Mesenchymal stem cell (in vitro differentiated cells and primary cell): ENCODE measurements at regions not wholly inside any gene's neighbourhood (a gene's known extent, or its start where the extent isn't known, plus 50 kb on each side); places are given as distances from the start of the nearest gene placed in this dataset.

ENCODE experiments used
- DNase-seq: peaks from one replicate; pipeline ENCODE4 v3.0.0-alpha.2; 2013
- H2AFZ ChIP-seq: one replicate; pipeline ENCODE4 v1.6.1; 2013; ENCODE audit warnings: low read depth, mild to moderate bottlenecking, control low read depth, inconsistent platforms, low read length, moderate library complexity
- H2AK5ac ChIP-seq: 2 replicates; pipeline ENCODE4 v1.6.1; 2013; ENCODE audit warnings: low read length, moderate library complexity, mild to moderate bottlenecking, inconsistent platforms; ENCODE audit not compliant: severe bottlenecking
- H2BK120ac ChIP-seq: one replicate; pipeline ENCODE4 v1.6.1; 2013; ENCODE audit warnings: low read depth, mild to moderate bottlenecking, inconsistent platforms, low read length, moderate library complexity
- H2BK12ac ChIP-seq, 2 experiments: one replicate each; pipeline ENCODE4 v1.6.1; 2013; ENCODE audit warnings: inconsistent platforms in 2 of 2, low read length in 2 of 2, mild to moderate bottlenecking in 2 of 2, moderate library complexity in 2 of 2, control low read depth in 1 of 2
- H2BK15ac ChIP-seq: one replicate; pipeline ENCODE4 v1.6.1; 2013; ENCODE audit warnings: mild to moderate bottlenecking, low read depth, inconsistent platforms; ENCODE audit not compliant: poor library complexity, severe bottlenecking
- H2BK5ac ChIP-seq: 2 replicates; pipeline ENCODE4 v1.6.1; 2013; ENCODE audit warnings: low read depth, mild to moderate bottlenecking, low read length, control low read depth, inconsistent platforms; ENCODE audit not compliant: poor library complexity, severe bottlenecking
- H3K14ac ChIP-seq, 2 experiments: one replicate each; pipeline ENCODE4 v1.6.1; 2013; ENCODE audit warnings: inconsistent platforms in 2 of 2, low read length in 2 of 2, control low read depth in 1 of 2, mild to moderate bottlenecking in 1 of 2, moderate library complexity in 1 of 2
- H3K18ac ChIP-seq, 2 experiments: one replicate each; pipeline ENCODE4 v1.6.1; 2013; ENCODE audit warnings: inconsistent platforms in 2 of 2, low read length in 2 of 2, control low read depth in 1 of 2, low read depth in 1 of 2, mild to moderate bottlenecking in 1 of 2
- H3K23ac ChIP-seq, 2 experiments: one replicate each; pipeline ENCODE4 v1.6.1; 2013; ENCODE audit warnings: inconsistent platforms in 2 of 2, low read length in 2 of 2, mild to moderate bottlenecking in 2 of 2, moderate library complexity in 2 of 2, control low read depth in 1 of 2
- H3K27ac ChIP-seq: 2 replicates; pipeline ENCODE4 v1.5.1; 2013; ENCODE audit warnings: mild to moderate bottlenecking, moderate library complexity, low read length, control low read depth, inconsistent platforms; ENCODE audit not compliant: poor library complexity, severe bottlenecking
- H3K27me3 ChIP-seq, 2 experiments: 2 replicates each; pipeline versions ENCODE4 v1.6.1 to v1.7.0; 2013; ENCODE audit warnings: low read length in 2 of 2, mild to moderate bottlenecking in 2 of 2, moderate library complexity in 2 of 2, control low read depth in 1 of 2, inconsistent platforms in 1 of 2; ENCODE audit not compliant: control insufficient read depth in 1 of 2, insufficient read depth in 1 of 2
- H3K36me3 ChIP-seq, 2 experiments: 2 replicates each; pipeline versions ENCODE4 v1.6.1 to v1.7.0; 2013; ENCODE audit warnings: low read length in 2 of 2, control low read depth in 1 of 2, inconsistent platforms in 1 of 2, low read depth in 1 of 2, mild to moderate bottlenecking in 1 of 2; ENCODE audit not compliant: insufficient read depth in 2 of 2, control insufficient read depth in 1 of 2
- H3K4ac ChIP-seq, 2 experiments: one replicate each; pipeline ENCODE4 v1.6.1; 2013; ENCODE audit warnings: inconsistent platforms in 2 of 2, low read length in 2 of 2, mild to moderate bottlenecking in 2 of 2, moderate library complexity in 2 of 2, control low read depth in 1 of 2, low read depth in 1 of 2
- H3K4me1 ChIP-seq: 2 replicates; pipeline ENCODE4 v1.6.1; 2013; ENCODE audit warnings: low read depth, low read length, control low read depth; ENCODE audit not compliant: control insufficient read depth, insufficient read depth
- H3K4me2 ChIP-seq: 2 replicates; pipeline ENCODE4 v1.6.1; 2013; ENCODE audit warnings: low read length, mild to moderate bottlenecking, inconsistent platforms; ENCODE audit not compliant: poor library complexity, severe bottlenecking
- H3K4me3 ChIP-seq, 2 experiments: 2 replicates each; pipeline versions ENCODE4 v1.5.1 to v1.7.0; 2013; ENCODE audit warnings: low read length in 2 of 2, mild to moderate bottlenecking in 2 of 2, control low read depth in 1 of 2, low read depth in 1 of 2; ENCODE audit not compliant: insufficient read depth in 1 of 2
- H3K79me1 ChIP-seq: replicated peaks from 2 replicates; pipeline ENCODE4 v1.6.1; 2013; ENCODE audit warnings: mild to moderate bottlenecking, control low read depth, low read length, inconsistent platforms; ENCODE audit not compliant: poor library complexity, severe bottlenecking
- H3K9ac ChIP-seq: 2 replicates; pipeline ENCODE4 v1.7.0; 2013; ENCODE audit warnings: mild to moderate bottlenecking, low read length, moderate library complexity
- H3K9me3 ChIP-seq: 2 replicates; pipeline ENCODE4 v1.7.0; 2013; ENCODE audit warnings: mild to moderate bottlenecking, low read length; ENCODE audit not compliant: control insufficient read depth
- H4K8ac ChIP-seq: one replicate; pipeline ENCODE4 v1.6.1; 2013; ENCODE audit warnings: inconsistent platforms, mild to moderate bottlenecking, low read length, moderate library complexity
- H4K91ac ChIP-seq: one replicate; pipeline ENCODE4 v1.6.1; 2013; ENCODE audit warnings: mild to moderate bottlenecking, low read length, inconsistent platforms
- WGBS: methylation state at CpG from one replicate; pipeline ENCODE4 v1.1.7; 2013; ENCODE audit warnings: mixed read lengths; 5-methylcytosine and 5-hydroxymethylcytosine counted together

DNA sequence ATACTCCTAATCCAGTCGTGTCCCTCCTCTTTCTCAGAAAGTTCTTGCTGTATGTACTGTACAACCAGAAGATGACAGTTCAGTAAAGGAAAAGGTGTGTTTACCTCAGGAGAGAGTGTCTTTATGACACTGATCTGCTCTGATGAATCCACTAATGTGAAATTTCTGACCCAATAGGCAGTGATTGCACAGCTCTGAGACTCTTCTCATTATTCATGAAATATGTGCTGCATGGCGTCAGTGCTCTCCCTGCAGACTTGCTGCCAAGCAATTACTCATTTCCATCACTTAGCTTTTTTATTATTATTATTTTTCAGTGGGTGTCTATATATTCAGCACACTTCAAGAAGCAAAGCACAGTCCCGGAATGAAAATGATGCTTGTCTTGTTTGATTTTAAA lies 389.0 kb downstream of the RASEF start:
- Histone ChIP-seq H2BK120ac (no peak overlapping the region), H3K27me3 (no peaks in the 10 kb centered on the region), H3K4me3 (no peak overlapping the region), H2AK5ac (no peak overlapping the region), H4K8ac (no peak overlapping the region), H3K79me1 (no peaks in the 10 kb centered on the region), H3K9me3 (no peaks in the 10 kb centered on the region), H3K4me2 (no peak overlapping the region), H3K4me1 (no peaks in the 10 kb centered on the region), H3K23ac (no peak overlapping the region), H3K14ac (no peak overlapping the region), H3K9ac (no peak overlapping the region), H4K91ac (no peak overlapping the region), H3K36me3 (no peaks in the 10 kb centered on the region), H2BK15ac (no peak overlapping the region), H2AFZ (no peak overlapping the region), H2BK12ac (no peak overlapping the region), H3K4ac (no peak overlapping the region), H3K18ac (no peak overlapping the region), H2BK5ac (no peak overlapping the region), H3K27ac (no peak overlapping the region)
- no CpG with 5 or more reads among the region's 3 CpGs for WGBS
- DNase-seq = no peak

GRCh38 chr9:82675102-82675501 lies 387.8 kb downstream of the RASEF start:
- Histone ChIP-seq H3K9ac (no peak overlapping the region), H3K23ac (no peak overlapping the region), H3K36me3 (no peaks in the 10 kb centered on the region), H4K91ac (no peak overlapping the region), H3K4ac (peak overlapping the region in 1 of 2 experiments; percentile 6), H3K4me2 (no peak overlapping the region), H3K4me3 (no peak overlapping the region), H3K4me1 (no peaks in the 10 kb centered on the region), H2BK12ac (no peak overlapping the region), H2BK15ac (no peak overlapping the region), H3K79me1 (no peaks in the 10 kb centered on the region), H3K14ac (no peak overlapping the region), H3K27ac (no peak overlapping the region), H3K27me3 (no peaks in the 10 kb centered on the region), H4K8ac (no peak overlapping the region), H3K9me3 (no peaks in the 10 kb centered on the region), H2AFZ (no peak overlapping the region), H2AK5ac (no peak overlapping the region), H2BK5ac (no peak overlapping the region), H2BK120ac (no peak overlapping the region), H3K18ac (no peak overlapping the region)
- no peak for DNase-seq
- 100% methylated on average over 2 of the region's 4 CpGs for WGBS

DNA sequence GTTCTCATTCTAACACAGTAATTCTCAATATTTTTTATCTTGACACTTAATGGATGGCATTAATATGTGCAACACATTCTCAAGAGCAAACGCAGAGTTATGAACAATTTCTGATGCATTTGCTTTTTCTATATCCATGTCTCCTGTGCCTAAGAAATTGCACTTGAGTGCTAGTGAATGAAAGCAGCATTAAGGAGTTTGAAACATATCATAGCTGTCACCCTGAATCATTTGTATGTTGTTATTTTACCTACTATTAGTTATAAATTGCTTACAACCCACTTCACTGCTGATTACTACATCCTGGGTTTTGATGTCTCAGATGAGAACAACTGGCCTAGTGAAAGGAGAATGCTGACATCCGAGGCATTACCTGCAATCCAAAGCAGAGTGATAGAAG lies 387.3 kb downstream of the RASEF start:
- Histone ChIP-seq H3K36me3 (no peaks in the 10 kb centered on the region), H3K9ac (no peak overlapping the region), H2BK15ac (no peak overlapping the region), H4K91ac (no peak overlapping the region), H3K79me1 (no peaks in the 10 kb centered on the region), H3K4me3 (no peak overlapping the region), H3K27me3 (no peaks in the 10 kb centered on the region), H3K4me2 (no peak overlapping the region), H3K18ac (no peak overlapping the region), H3K4ac (no peak overlapping the region), H3K23ac (no peak overlapping the region), H2AFZ (no peak overlapping the region), H2AK5ac (no peak overlapping the region), H2BK120ac (no peak overlapping the region), H2BK5ac (no peak overlapping the region), H4K8ac (no peak overlapping the region), H3K27ac (no peak overlapping the region), H3K14ac (no peak overlapping the region), H3K4me1 (no peaks in the 10 kb centered on the region), H2BK12ac (no peak overlapping the region), H3K9me3 (no peaks in the 10 kb centered on the region)
- DNase-seq = no peak
- WGBS = 89% methylated on average over 2 of the region's 2 CpGs

DNA sequence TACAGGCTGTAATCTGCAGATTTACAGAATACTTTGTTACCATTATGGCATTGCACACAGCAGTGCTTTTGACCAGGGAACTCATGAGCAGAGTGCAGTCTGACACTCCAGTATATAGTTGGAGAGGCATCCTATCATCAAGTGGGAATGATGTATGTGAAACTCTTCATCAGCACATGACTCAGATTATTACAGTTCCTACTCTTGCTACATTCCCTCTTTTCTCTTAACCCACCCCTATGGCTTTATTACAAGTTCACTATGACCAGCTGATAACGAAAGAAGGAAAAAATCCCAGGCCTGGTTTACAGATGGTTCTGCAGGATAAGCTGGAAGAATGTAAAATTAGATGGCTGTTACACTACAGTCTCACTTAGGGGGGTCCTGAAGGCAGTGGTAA lies 385.9 kb downstream of the RASEF start:
- H3K4me1 ChIP-seq = no peaks in the 10 kb centered on the region
- no peak overlapping the region for H3K27ac ChIP-seq
- DNase-seq = peak; percentile 68
- H3K18ac ChIP-seq = no peak overlapping the region
- no peak overlapping the region for H4K8ac ChIP-seq
- no peak overlapping the region for H2BK5ac ChIP-seq
- no peak overlapping the region for H3K9ac ChIP-seq
- H3K14ac ChIP-seq = no peak overlapping the region
- H3K36me3 ChIP-seq = no peaks in the 10 kb centered on the region
- H3K4me3 ChIP-seq = no peak overlapping the region
- no peak overlapping the region for H3K4me2 ChIP-seq
- H3K27me3 ChIP-seq = no peaks in the 10 kb centered on the region
- 38% methylated on average over 1 of the region's 1 CpG for WGBS
- no peak overlapping the region for H2AK5ac ChIP-seq
- H4K91ac ChIP-seq = no peak overlapping the region
- H2BK120ac ChIP-seq = no peak overlapping the region
- no peak overlapping the region for H3K23ac ChIP-seq
- no peak overlapping the region for H3K4ac ChIP-seq
- no peak overlapping the region for H2AFZ ChIP-seq
- no peak overlapping the region for H2BK15ac ChIP-seq
- H2BK12ac ChIP-seq = no peak overlapping the region
- H3K79me1 ChIP-seq = no peaks in the 10 kb centered on the region
- no peaks in the 10 kb centered on the region for H3K9me3 ChIP-seq
